ENCODE measurements at regions not wholly inside any gene's neighbourhood (a gene's known extent, or its start where the extent isn't known, plus 50 kb on each side); places are given as distances from the start of the nearest gene placed in this dataset.
"Not testable (repeated sequence)": the region's sequence is repeated elsewhere in the genome, so short reads cannot be mapped to it uniquely, and the experiment has no call there.

DNA sequence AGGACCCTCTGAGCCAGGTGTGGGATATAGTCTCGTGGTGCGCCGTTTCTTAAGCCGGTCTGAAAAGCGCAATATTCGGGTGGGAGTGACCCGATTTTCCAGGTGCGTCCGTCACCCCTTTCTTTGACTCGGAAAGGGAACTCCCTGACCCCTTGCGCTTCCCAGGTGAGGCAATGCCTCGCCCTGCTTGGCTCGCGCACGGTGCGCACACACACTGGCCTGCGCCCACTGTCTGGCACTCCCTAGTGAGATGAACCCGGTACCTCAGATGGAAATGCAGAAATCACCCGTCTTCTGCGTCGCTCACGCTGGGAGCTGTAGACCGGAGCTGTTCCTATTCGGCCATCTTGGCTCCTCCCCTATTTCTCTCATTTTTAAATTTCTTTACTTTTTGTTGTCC lies 562.4 kb upstream of the RAB6C start:
- TF ChIP-seq, protein P1, sequence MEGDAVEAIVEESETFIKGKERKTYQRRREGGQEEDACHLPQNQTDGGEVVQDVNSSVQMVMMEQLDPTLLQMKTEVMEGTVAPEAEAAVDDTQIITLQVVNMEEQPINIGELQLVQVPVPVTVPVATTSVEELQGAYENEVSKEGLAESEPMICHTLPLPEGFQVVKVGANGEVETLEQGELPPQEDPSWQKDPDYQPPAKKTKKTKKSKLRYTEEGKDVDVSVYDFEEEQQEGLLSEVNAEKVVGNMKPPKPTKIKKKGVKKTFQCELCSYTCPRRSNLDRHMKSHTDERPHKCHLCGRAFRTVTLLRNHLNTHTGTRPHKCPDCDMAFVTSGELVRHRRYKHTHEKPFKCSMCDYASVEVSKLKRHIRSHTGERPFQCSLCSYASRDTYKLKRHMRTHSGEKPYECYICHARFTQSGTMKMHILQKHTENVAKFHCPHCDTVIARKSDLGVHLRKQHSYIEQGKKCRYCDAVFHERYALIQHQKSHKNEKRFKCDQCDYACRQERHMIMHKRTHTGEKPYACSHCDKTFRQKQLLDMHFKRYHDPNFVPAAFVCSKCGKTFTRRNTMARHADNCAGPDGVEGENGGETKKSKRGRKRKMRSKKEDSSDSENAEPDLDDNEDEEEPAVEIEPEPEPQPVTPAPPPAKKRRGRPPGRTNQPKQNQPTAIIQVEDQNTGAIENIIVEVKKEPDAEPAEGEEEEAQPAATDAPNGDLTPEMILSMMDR (IDR thresholded peaks at IDR 0.05): not testable (repeated sequence)
- not testable (repeated sequence) for TF ChIP-seq SP1 (CRISPR knock-in tag; conservative IDR thresholded peaks at IDR 0.05); NFE2L1 (CRISPR knock-in tag; IDR thresholded peaks at IDR 0.05); GTF2I (CRISPR knock-in tag; conservative IDR thresholded peaks at IDR 0.05); ZNF263 (CRISPR knock-in tag; IDR thresholded peaks at IDR 0.05; ENCODE audit: low read depth); ZNF138 (CRISPR knock-in tag; conservative IDR thresholded peaks at IDR 0.05); EMX1 (CRISPR knock-in tag; IDR thresholded peaks at IDR 0.05); NFYB (CRISPR knock-in tag; conservative IDR thresholded peaks at IDR 0.05; ENCODE audit: low read depth)
- TF ChIP-seq, protein P2, sequence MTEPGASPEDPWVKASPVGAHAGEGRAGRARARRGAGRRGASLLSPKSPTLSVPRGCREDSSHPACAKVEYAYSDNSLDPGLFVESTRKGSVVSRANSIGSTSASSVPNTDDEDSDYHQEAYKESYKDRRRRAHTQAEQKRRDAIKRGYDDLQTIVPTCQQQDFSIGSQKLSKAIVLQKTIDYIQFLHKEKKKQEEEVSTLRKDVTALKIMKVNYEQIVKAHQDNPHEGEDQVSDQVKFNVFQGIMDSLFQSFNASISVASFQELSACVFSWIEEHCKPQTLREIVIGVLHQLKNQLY (CRISPR knock-in tag; IDR thresholded peaks at IDR 0.05): not testable (repeated sequence)
- TF ChIP-seq, protein P3, sequence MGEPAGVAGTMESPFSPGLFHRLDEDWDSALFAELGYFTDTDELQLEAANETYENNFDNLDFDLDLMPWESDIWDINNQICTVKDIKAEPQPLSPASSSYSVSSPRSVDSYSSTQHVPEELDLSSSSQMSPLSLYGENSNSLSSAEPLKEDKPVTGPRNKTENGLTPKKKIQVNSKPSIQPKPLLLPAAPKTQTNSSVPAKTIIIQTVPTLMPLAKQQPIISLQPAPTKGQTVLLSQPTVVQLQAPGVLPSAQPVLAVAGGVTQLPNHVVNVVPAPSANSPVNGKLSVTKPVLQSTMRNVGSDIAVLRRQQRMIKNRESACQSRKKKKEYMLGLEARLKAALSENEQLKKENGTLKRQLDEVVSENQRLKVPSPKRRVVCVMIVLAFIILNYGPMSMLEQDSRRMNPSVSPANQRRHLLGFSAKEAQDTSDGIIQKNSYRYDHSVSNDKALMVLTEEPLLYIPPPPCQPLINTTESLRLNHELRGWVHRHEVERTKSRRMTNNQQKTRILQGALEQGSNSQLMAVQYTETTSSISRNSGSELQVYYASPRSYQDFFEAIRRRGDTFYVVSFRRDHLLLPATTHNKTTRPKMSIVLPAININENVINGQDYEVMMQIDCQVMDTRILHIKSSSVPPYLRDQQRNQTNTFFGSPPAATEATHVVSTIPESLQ (CRISPR knock-in tag; IDR thresholded peaks at IDR 0.05): not testable (repeated sequence)
- TF ChIP-seq, protein P4, sequence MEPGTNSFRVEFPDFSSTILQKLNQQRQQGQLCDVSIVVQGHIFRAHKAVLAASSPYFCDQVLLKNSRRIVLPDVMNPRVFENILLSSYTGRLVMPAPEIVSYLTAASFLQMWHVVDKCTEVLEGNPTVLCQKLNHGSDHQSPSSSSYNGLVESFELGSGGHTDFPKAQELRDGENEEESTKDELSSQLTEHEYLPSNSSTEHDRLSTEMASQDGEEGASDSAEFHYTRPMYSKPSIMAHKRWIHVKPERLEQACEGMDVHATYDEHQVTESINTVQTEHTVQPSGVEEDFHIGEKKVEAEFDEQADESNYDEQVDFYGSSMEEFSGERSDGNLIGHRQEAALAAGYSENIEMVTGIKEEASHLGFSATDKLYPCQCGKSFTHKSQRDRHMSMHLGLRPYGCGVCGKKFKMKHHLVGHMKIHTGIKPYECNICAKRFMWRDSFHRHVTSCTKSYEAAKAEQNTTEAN (CRISPR knock-in tag; IDR thresholded peaks at IDR 0.05): not testable (repeated sequence)
- TF ChIP-seq, protein P5, sequence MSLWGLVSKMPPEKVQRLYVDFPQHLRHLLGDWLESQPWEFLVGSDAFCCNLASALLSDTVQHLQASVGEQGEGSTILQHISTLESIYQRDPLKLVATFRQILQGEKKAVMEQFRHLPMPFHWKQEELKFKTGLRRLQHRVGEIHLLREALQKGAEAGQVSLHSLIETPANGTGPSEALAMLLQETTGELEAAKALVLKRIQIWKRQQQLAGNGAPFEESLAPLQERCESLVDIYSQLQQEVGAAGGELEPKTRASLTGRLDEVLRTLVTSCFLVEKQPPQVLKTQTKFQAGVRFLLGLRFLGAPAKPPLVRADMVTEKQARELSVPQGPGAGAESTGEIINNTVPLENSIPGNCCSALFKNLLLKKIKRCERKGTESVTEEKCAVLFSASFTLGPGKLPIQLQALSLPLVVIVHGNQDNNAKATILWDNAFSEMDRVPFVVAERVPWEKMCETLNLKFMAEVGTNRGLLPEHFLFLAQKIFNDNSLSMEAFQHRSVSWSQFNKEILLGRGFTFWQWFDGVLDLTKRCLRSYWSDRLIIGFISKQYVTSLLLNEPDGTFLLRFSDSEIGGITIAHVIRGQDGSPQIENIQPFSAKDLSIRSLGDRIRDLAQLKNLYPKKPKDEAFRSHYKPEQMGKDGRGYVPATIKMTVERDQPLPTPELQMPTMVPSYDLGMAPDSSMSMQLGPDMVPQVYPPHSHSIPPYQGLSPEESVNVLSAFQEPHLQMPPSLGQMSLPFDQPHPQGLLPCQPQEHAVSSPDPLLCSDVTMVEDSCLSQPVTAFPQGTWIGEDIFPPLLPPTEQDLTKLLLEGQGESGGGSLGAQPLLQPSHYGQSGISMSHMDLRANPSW (CRISPR knock-in tag; conservative IDR thresholded peaks at IDR 0.05; ENCODE audit: low read depth): not testable (repeated sequence)
- TF ChIP-seq, protein P6, sequence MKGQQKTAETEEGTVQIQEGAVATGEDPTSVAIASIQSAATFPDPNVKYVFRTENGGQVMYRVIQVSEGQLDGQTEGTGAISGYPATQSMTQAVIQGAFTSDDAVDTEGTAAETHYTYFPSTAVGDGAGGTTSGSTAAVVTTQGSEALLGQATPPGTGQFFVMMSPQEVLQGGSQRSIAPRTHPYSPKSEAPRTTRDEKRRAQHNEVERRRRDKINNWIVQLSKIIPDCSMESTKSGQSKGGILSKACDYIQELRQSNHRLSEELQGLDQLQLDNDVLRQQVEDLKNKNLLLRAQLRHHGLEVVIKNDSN (CRISPR knock-in tag; IDR thresholded peaks at IDR 0.05): not testable (repeated sequence)
